GM12872 (cell line): ENCODE measurements at regions not wholly inside any gene's neighbourhood (a gene's known extent, or its start where the extent isn't known, plus 50 kb on each side); places are given as distances from the start of the nearest gene placed in this dataset.

ENCODE experiments used
- TF ChIP-seq, protein P1 (sequence below): IDR thresholded peaks from 3 replicates; pipeline ENCODE4 v1.5.1; 2011; ENCODE audit warnings: low read depth, mild to moderate bottlenecking, low read length, moderate library complexity; ENCODE audit not compliant: insufficient read depth

DNA sequence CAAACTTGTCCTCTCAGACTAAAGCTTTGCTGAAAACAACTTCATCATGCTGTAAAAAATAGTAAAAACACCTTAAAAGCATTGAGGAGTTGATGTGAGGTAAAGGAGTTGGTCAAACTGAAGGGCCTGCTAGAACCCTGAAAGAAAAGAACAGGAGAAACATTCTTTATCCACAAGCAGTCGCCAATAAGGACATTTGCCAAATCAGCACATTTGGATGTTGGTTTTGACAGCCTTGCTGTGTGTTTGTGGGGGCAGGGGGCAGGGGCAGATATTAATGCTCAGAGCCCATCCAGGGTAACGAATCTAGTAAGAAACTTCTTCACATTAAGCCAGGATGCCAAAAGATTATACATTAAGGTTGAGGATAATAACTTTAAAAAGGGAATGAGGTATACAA is 399.9 kb upstream of the ZFHX3 start:
- TF ChIP-seq, protein P1, sequence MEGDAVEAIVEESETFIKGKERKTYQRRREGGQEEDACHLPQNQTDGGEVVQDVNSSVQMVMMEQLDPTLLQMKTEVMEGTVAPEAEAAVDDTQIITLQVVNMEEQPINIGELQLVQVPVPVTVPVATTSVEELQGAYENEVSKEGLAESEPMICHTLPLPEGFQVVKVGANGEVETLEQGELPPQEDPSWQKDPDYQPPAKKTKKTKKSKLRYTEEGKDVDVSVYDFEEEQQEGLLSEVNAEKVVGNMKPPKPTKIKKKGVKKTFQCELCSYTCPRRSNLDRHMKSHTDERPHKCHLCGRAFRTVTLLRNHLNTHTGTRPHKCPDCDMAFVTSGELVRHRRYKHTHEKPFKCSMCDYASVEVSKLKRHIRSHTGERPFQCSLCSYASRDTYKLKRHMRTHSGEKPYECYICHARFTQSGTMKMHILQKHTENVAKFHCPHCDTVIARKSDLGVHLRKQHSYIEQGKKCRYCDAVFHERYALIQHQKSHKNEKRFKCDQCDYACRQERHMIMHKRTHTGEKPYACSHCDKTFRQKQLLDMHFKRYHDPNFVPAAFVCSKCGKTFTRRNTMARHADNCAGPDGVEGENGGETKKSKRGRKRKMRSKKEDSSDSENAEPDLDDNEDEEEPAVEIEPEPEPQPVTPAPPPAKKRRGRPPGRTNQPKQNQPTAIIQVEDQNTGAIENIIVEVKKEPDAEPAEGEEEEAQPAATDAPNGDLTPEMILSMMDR = no peak

- TF ChIP-seq, protein P1 = no peak
Measured at GRCh38 chr16:73434621-73435020, 386.7 kb upstream of the ZFHX3 start.

- TF ChIP-seq, protein P1 = no peak
Measured at GRCh38 chr16:73433731-73434307, 385.9 kb upstream of the ZFHX3 start.

GRCh38 chr16:73432850-73433730 is 385.2 kb upstream of the ZFHX3 start:
- TF ChIP-seq, protein P1 = no peak

GRCh38 chr16:73430138-73430537 is 382.2 kb upstream of the ZFHX3 start:
- TF ChIP-seq, protein P1 = no peak

DNA sequence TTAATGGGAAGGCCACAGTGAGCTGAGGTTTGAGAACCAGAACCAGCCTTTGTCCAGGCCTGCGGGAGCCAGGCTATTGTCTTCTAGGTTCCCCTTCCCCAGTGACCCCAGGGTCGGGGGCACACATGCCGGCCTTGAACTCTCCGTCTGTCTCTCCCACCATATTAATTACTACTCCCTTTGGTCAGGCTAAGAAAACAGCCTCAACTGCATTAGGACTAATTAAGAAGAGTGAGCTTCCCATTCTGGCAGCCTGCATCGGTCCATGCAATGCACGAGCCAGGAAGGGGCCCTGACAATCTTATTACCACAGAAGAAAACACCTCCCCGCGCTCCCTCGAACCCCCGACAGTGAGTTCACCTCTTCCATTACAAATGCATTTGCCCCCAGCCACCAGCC is 380.2 kb upstream of the ZFHX3 start:
- TF ChIP-seq, protein P1 = no peak

- TF ChIP-seq, protein P1 = no peak
Measured at GRCh38 chr16:73427164-73427563, 379.2 kb upstream of the ZFHX3 start.
